ENCODE measurements at regions not wholly inside any gene's neighbourhood (a gene's known extent, or its start where the extent isn't known, plus 50 kb on each side); places are given as distances from the start of the nearest gene placed in this dataset.

- Histone ChIP-seq H3K27ac (peak overlapping the region in 1 of 8 donors; percentile 70), H3K36me3 (peaks cover 2 to 98% (median 53%) of the 10 kb centered on the region in 6 donors), H3K4me1 (peaks cover 3 to 36% (median 17%) of the 10 kb centered on the region in 6 donors), H3K27me3 (replicated peaks in 1 of 7) (no peaks in the 10 kb centered on the region), H3K4me3 (no peak overlapping the region), H3K9me3 (no peaks in the 10 kb centered on the region)
- WGBS, 5 donors, result 80 to 92% (median 89%) methylated on average over 9 of the region's 9 CpGs
- DNase-seq, result peak; percentile 8
- intact Hi-C loops (cut with DNase I; ENCODE audit: low total_unique reads), result no loop called here
- TF ChIP-seq POLR2AphosphoS5 (IDR thresholded peaks at IDR 0.05) (no peak), POLR2A (IDR thresholded peaks at IDR 0.05) (no peak), CTCF (IDR thresholded peaks at IDR 0.05 in 8 of 11, conservative IDR thresholded peaks at IDR 0.05 in 3 of 11) (no peak)
Observed at GRCh38 chr21:36232641-36233040, 76.0 kb downstream of the DOP1B start.

GRCh38 chr21:36235058-36235582 is 78.5 kb downstream of the DOP1B start:
- Histone ChIP-seq H3K27ac (no peak overlapping the region), H3K36me3 (peaks cover 2 to 98% (median 46%) of the 10 kb centered on the region in 6 donors), H3K4me1 (peaks cover 3 to 36% (median 17%) of the 10 kb centered on the region in 6 donors), H3K9me3 (no peaks in the 10 kb centered on the region), H3K27me3 (replicated peaks in 1 of 7) (no peaks in the 10 kb centered on the region), H3K4me3 (no peak overlapping the region)
- DNase-seq, result peak; percentile 22
- 81 to 92% (median 89%) methylated on average over 8 of the region's 8 CpGs for WGBS, 5 donors
- intact Hi-C loops (cut with DNase I; ENCODE audit: low total_unique reads), result no loop called here
- TF ChIP-seq CTCF (IDR thresholded peaks at IDR 0.05 in 8 of 11, conservative IDR thresholded peaks at IDR 0.05 in 3 of 11) (no peak), POLR2A (IDR thresholded peaks at IDR 0.05) (no peak), POLR2AphosphoS5 (IDR thresholded peaks at IDR 0.05) (no peak)

GRCh38 chr21:36236052-36236730 is 79.6 kb downstream of the DOP1B start:
- Histone ChIP-seq H3K27ac (no peak overlapping the region), H3K9me3 (no peaks in the 10 kb centered on the region), H3K4me3 (no peak overlapping the region), H3K36me3 (peaks cover 0 to 98% (median 35%) of the 10 kb centered on the region in 6 donors), H3K27me3 (replicated peaks in 1 of 7) (no peaks in the 10 kb centered on the region), H3K4me1 (peaks cover 3 to 36% (median 18%) of the 10 kb centered on the region in 6 donors)
- intact Hi-C loops (cut with DNase I; ENCODE audit: low total_unique reads), result no loop called here
- 63 to 81% (median 78%) methylated on average over 8 of the region's 8 CpGs for WGBS, 5 donors
- DNase-seq, result peak; percentile 31
- no peak for TF ChIP-seq CTCF (IDR thresholded peaks at IDR 0.05 in 8 of 11, conservative IDR thresholded peaks at IDR 0.05 in 3 of 11)
- no peak for TF ChIP-seq POLR2A (IDR thresholded peaks at IDR 0.05)
- TF ChIP-seq POLR2AphosphoS5 (IDR thresholded peaks at IDR 0.05), result no peak

GRCh38 chr21:36237441-36237840 is 80.8 kb downstream of the DOP1B start:
- H3K4me1 ChIP-seq, result peaks cover 3 to 45% (median 25%) of the 10 kb centered on the region in 6 donors
- peaks cover 0 to 89% (median 29%) of the 10 kb centered on the region in 6 donors for H3K36me3 ChIP-seq
- no peak overlapping the region for H3K4me3 ChIP-seq
- 94 to 98% (median 96%) methylated on average over 7 of the region's 7 CpGs for WGBS, 5 donors
- no peaks in the 10 kb centered on the region for H3K9me3 ChIP-seq
- H3K27me3 ChIP-seq (replicated peaks in 1 of 7), result no peaks in the 10 kb centered on the region
- no peak for DNase-seq
- intact Hi-C loops (cut with DNase I; ENCODE audit: low total_unique reads), result no loop called here
- TF ChIP-seq CTCF (IDR thresholded peaks at IDR 0.05 in 8 of 11, conservative IDR thresholded peaks at IDR 0.05 in 3 of 11) (no peak), POLR2A (IDR thresholded peaks at IDR 0.05) (no peak), POLR2AphosphoS5 (IDR thresholded peaks at IDR 0.05) (no peak)
- H3K27ac ChIP-seq, result no peak overlapping the region

Measured in spleen (tissue), 11 donors.